GM12878 (cell line): ENCODE measurements at regions not wholly inside any gene's neighbourhood (a gene's known extent, or its start where the extent isn't known, plus 50 kb on each side); places are given as distances from the start of the nearest gene placed in this dataset.

Experiments used
- ATAC-seq: fragments of 200-7000 bp; cut with Tn5 transposase; 3 replicates; pipeline ENCODE4 v1.9.1; 2020; ENCODE audit warnings: mild to moderate bottlenecking, moderate library complexity
- BruUV-seq: library from RNA; stranded (reverse); fragments of 400-500 nt; replicated peaks from 2 replicates; lab custom pipeline; 2021; lab: Mats Ljungman, UMichigan
- CTCF ChIA-PET: fragments of 300-600 bp; sonication (Branson Sonifier 250); formaldehyde crosslinking; extraction: SDS; loops from one replicate; lab custom pipeline; 2021; ENCODE audit warnings: inconsistent platforms; lab: Yijun Ruan, JAX
- POLR2A ChIA-PET: fragments of 350-600 bp; formaldehyde crosslinking; extraction: SDS; loops from one replicate; lab custom pipeline; 2021; ENCODE audit warnings: inconsistent platforms; lab: Charles Lee
- RAD21 ChIA-PET: fragments of 300-600 bp; sonication (Branson Sonifier 250); formaldehyde crosslinking; loops from one replicate; lab custom pipeline; 2023; ENCODE audit warnings: antibody characterized with exemption; ENCODE audit not compliant: unreplicated experiment; lab: Charles Lee
- SMC1A ChIA-PET: fragments of 300-600 bp; sonication (Branson Sonifier 250); formaldehyde crosslinking; loops from one replicate; lab custom pipeline; 2023; ENCODE audit not compliant: unreplicated experiment, uncharacterized antibody; lab: Charles Lee
- DNase-seq: peaks from one replicate; pipeline ENCODE4 v3.0.0-alpha.2; 2011; ENCODE audit warnings: low read depth, low spot score
- FAIRE-seq: peaks from 3 replicates; lab custom pipeline; 2011; peaks lifted over from hg19 to GRCh38; lab: Jason Lieb, UNC
- H2AFZ ChIP-seq: 2 replicates; pipeline ENCODE4 v1.6.0; 2011; ENCODE audit warnings: low read depth, low read length, control low read depth; ENCODE audit not compliant: control insufficient read depth
- H3K27ac ChIP-seq: 2 replicates; pipeline ENCODE4 v1.5.1; 2011; ENCODE audit warnings: control low read depth; ENCODE audit not compliant: control insufficient read depth, insufficient read depth
- H3K27me3 ChIP-seq, 2 experiments: replicated peaks in 1 of 2; 2 replicates each; pipeline versions ENCODE4 v1.6.0 to v1.6.1; 2011; ENCODE audit warnings: low read length in 1 of 2; ENCODE audit not compliant: control insufficient read depth in 2 of 2, insufficient read depth in 2 of 2
- H3K36me3 ChIP-seq, 2 experiments: 2 replicates each; pipeline ENCODE4 v1.5.1; 2011; ENCODE audit warnings: low read length in 1 of 2; ENCODE audit not compliant: control insufficient read depth in 2 of 2, insufficient read depth in 2 of 2
- H3K4me1 ChIP-seq: 2 replicates; pipeline ENCODE4 v1.6.1; 2011; ENCODE audit warnings: mild to moderate bottlenecking, low read length, moderate library complexity, mixed read lengths; ENCODE audit not compliant: control insufficient read depth, insufficient read depth
- H3K4me2 ChIP-seq: 2 replicates; pipeline ENCODE4 v1.6.0; 2011; ENCODE audit warnings: control low read depth; ENCODE audit not compliant: control insufficient read depth, insufficient read depth
- H3K4me3 ChIP-seq: fragments of 200-600 bp; sonication (generic); 2 replicates; pipeline ENCODE4 v1.5.1; 2016
- H3K79me2 ChIP-seq: 2 replicates; pipeline ENCODE4 v1.6.0; 2011; ENCODE audit warnings: low read length; ENCODE audit not compliant: control insufficient read depth, insufficient read depth
- H3K9ac ChIP-seq: 2 replicates; pipeline ENCODE4 v1.8.0; 2011; ENCODE audit warnings: low read length, control low read depth, mixed read lengths; ENCODE audit not compliant: control insufficient read depth, insufficient read depth
- H3K9me3 ChIP-seq: replicated peaks from 3 replicates; pipeline ENCODE4 v1.5.1; 2011; ENCODE audit warnings: mild to moderate bottlenecking, low read length; ENCODE audit not compliant: control insufficient read depth, insufficient read depth
- H4K20me1 ChIP-seq: 2 replicates; pipeline ENCODE4 v1.6.0; 2011; ENCODE audit not compliant: control insufficient read depth, insufficient read depth
- ATF3 ChIP-seq: IDR thresholded peaks from 2 replicates; pipeline ENCODE4 v1.6.1; 2011; ENCODE audit warnings: low read depth, mild to moderate bottlenecking, low read length, moderate library complexity, borderline replicate concordance; ENCODE audit errors: extremely low read depth
- EZH2 ChIP-seq: IDR thresholded peaks from 2 replicates; pipeline ENCODE4 v1.6.1; 2012; ENCODE audit warnings: low read depth, mild to moderate bottlenecking, control low read depth, inconsistent platforms, low read length, borderline replicate concordance; ENCODE audit not compliant: control insufficient read depth
- FOS ChIP-seq: IDR thresholded peaks from 3 replicates; pipeline ENCODE4 v1.6.1; 2011; ENCODE audit warnings: borderline replicate concordance; ENCODE audit not compliant: insufficient read length; ENCODE audit errors: extremely low read depth
- GABPA ChIP-seq: IDR thresholded peaks from 2 replicates; pipeline ENCODE4 v1.6.1; 2014; ENCODE audit warnings: antibody characterized with exemption, low read depth, mild to moderate bottlenecking, inconsistent platforms
- HCFC1 ChIP-seq: fragments of 150-350 bp; IDR thresholded peaks from 2 replicates; pipeline ENCODE4 v1.6.1; 2014; ENCODE audit warnings: low read length
- IRF3 ChIP-seq: fragments of 450-650 bp; IDR thresholded peaks from 2 replicates; pipeline ENCODE4 v1.6.1; 2014; ENCODE audit warnings: mild to moderate bottlenecking
- IRF5 ChIP-seq: fragments of 450-650 bp; IDR thresholded peaks from 2 replicates; pipeline ENCODE4 v1.6.1; 2017; ENCODE audit warnings: borderline replicate concordance
- LARP7 ChIP-seq: fragments of 450-650 bp; IDR thresholded peaks from 2 replicates; pipeline ENCODE4 v1.6.1; 2017; ENCODE audit warnings: mild to moderate bottlenecking
- RFX5 ChIP-seq: IDR thresholded peaks from 2 replicates; pipeline ENCODE4 v1.6.1; 2011; ENCODE audit warnings: low read depth, low read length, improper control_type of control experiment
- SMAD5 ChIP-seq: IDR thresholded peaks from 2 replicates; pipeline ENCODE4 v1.6.1; 2016; ENCODE audit warnings: antibody characterized with exemption, low read depth
- ZBTB4 ChIP-seq: fragments of 450-650 bp; formaldehyde crosslinking; IDR thresholded peaks from 2 replicates; pipeline ENCODE4 v1.4.0; 2022; ENCODE audit warnings: mild to moderate bottlenecking, moderate library complexity
- ZNF274 ChIP-seq: IDR thresholded peaks from one replicate; pipeline ENCODE4 v1.8.0; 2011; ENCODE audit not compliant: insufficient read length, insufficient read depth
- ZNF384 ChIP-seq: IDR thresholded peaks from 2 replicates; pipeline ENCODE4 v1.6.1; 2012; ENCODE audit warnings: low read depth, mild to moderate bottlenecking, low read length, improper control_type of control experiment, borderline replicate concordance
- WGBS: methylation state at CpG from one replicate; pipeline ENCODE4 v1.1.6; 2016; ENCODE audit warnings: low lambda C conversion rate; ENCODE audit not compliant: insufficient replicate concordance, insufficient coverage; ENCODE audit errors: missing lambda C conversion rate; 5-methylcytosine and 5-hydroxymethylcytosine counted together
- in situ Hi-C: fragments of 300-500 bp; cut with MboI; formaldehyde crosslinking; loops from 9 replicates; pipeline ENCODE4 v1.14.3; 2018; ENCODE audit warnings: mixed read lengths
- intact Hi-C: fragments of 100-400 bp; cut with micrococcal nuclease; formaldehyde crosslinking; loops from one replicate; pipeline ENCODE4 v1.14.2; 2022; ENCODE audit not compliant: unreplicated experiment

- intact Hi-C loops, result no loop called here
These were observed 140.4 kb downstream of the ATPSCKMT start for GRCh38 chr5:10109299-10109698.

More at GRCh38 chr5:10109299-10109698, 140.4 kb downstream of the ATPSCKMT start:
- Histone ChIP-seq H3K4me1 (no peaks in the 10 kb centered on the region), H2AFZ (no peak overlapping the region), H3K4me3 (no peak overlapping the region), H3K9ac (no peak overlapping the region), H3K79me2 (no peaks in the 10 kb centered on the region), H3K27me3 (no peaks in the 10 kb centered on the region), H3K36me3 (no peaks in the 10 kb centered on the region), H4K20me1 (no peaks in the 10 kb centered on the region), H3K4me2 (no peak overlapping the region), H3K27ac (no peak overlapping the region), H3K9me3 (no peaks in the 10 kb centered on the region)
- DNase-seq (no peak), FAIRE-seq (no peak), ATAC-seq (no peak)
- ChIA-PET POLR2A (no interaction called here), CTCF (interaction anchor here (1.3 kb wide), 1 partner anchor 456 kb away, joined by 3 read pairs; no protein-coding TSS in a partner anchor), RAD21 (no interaction called here), SMC1A (no interaction called here)
- in situ Hi-C loops, result no loop called here
- 46% methylated on average over 7 of the region's 7 CpGs for WGBS
- TF ChIP-seq ATF3 (no peak), HCFC1 (no peak), RFX5 (no peak), EZH2 (no peak), ZNF274 (no peak), GABPA (no peak), IRF3 (no peak), FOS (no peak), SMAD5 (no peak), ZBTB4 (CRISPR knock-in tag) (no peak), IRF5 (no peak), ZNF384 (no peak), LARP7 (no peak)
- BruUV-seq, result no TSS peak
